Ovary (tissue), 3 donors: ENCODE measurements at regions not wholly inside any gene's neighbourhood (a gene's known extent, or its start where the extent isn't known, plus 50 kb on each side); places are given as distances from the start of the nearest gene placed in this dataset.

Experiments used
- CTCF ChIP-seq, 3 donors: fragments of 450-650 bp in 2 of 3; fragments of 200-600 bp in 1 of 3; IDR thresholded peaks; one replicate each; pipeline versions ENCODE4 v1.5.1 to v1.8.0; 2016 to 2022; ENCODE audit warnings: antibody characterized with exemption in 3 of 3, mild to moderate bottlenecking in 1 of 3
- POLR2A ChIP-seq: fragments of 450-650 bp; IDR thresholded peaks from one replicate; pipeline ENCODE4 v1.6.1; 2017; ENCODE audit warnings: antibody characterized with exemption, mild to moderate bottlenecking, moderate library complexity
- donor health status: DM: no; HTN: no; CAD: no.

GRCh38 chr6:140897804-140898573 is 1234.7 kb upstream of the GJE1 start:
- TF ChIP-seq CTCF (IDR thresholded peaks at IDR 0.05): no peak
- TF ChIP-seq POLR2A: no peak
